ENCODE measurements at regions not wholly inside any gene's neighbourhood (a gene's known extent, or its start where the extent isn't known, plus 50 kb on each side); places are given as distances from the start of the nearest gene placed in this dataset.

DNA sequence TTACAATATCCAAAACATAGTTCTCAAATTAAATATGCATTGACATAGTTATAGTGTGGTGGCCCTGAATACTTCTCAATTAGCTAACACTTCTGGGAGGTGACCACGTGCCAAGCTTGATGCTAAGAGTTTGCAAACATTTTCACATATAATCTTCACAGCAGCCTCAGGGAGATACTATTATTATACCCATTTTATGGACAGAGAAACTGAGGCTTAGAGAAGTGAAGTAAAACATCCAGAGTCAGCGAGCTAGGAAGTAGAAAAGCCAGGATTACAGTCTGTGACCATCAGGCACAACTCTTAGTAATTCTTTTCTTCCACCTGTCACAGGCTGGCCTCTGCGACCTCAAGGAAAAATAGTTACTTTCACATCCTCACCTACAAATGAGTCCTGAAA lies 102.2 kb upstream of the IRX6 start:
- H3K36me3 ChIP-seq, result no peaks in the 10 kb centered on the region
- TF ChIP-seq EP300 (IDR thresholded peaks at IDR 0.05) (no peak), POLR2A (IDR thresholded peaks at IDR 0.05) (no peak)
- TF ChIP-seq, protein P1, sequence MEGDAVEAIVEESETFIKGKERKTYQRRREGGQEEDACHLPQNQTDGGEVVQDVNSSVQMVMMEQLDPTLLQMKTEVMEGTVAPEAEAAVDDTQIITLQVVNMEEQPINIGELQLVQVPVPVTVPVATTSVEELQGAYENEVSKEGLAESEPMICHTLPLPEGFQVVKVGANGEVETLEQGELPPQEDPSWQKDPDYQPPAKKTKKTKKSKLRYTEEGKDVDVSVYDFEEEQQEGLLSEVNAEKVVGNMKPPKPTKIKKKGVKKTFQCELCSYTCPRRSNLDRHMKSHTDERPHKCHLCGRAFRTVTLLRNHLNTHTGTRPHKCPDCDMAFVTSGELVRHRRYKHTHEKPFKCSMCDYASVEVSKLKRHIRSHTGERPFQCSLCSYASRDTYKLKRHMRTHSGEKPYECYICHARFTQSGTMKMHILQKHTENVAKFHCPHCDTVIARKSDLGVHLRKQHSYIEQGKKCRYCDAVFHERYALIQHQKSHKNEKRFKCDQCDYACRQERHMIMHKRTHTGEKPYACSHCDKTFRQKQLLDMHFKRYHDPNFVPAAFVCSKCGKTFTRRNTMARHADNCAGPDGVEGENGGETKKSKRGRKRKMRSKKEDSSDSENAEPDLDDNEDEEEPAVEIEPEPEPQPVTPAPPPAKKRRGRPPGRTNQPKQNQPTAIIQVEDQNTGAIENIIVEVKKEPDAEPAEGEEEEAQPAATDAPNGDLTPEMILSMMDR (IDR thresholded peaks at IDR 0.05), result no peak
- 77 to 85% methylated on average over 3 of the region's 3 CpGs for WGBS, 2 donors
- no peak overlapping the region for H3K4me3 ChIP-seq
- H3K27ac ChIP-seq, result no peak overlapping the region
- H3K27me3 ChIP-seq, result no peaks in the 10 kb centered on the region
- peaks cover 0 to 12% (median 0%) of the 10 kb centered on the region in 4 donors for H3K9me3 ChIP-seq
- no peaks in the 10 kb centered on the region for H3K4me1 ChIP-seq
- DNase-seq (ENCODE audit: low spot score in 2 of 2), result no peak

DNA sequence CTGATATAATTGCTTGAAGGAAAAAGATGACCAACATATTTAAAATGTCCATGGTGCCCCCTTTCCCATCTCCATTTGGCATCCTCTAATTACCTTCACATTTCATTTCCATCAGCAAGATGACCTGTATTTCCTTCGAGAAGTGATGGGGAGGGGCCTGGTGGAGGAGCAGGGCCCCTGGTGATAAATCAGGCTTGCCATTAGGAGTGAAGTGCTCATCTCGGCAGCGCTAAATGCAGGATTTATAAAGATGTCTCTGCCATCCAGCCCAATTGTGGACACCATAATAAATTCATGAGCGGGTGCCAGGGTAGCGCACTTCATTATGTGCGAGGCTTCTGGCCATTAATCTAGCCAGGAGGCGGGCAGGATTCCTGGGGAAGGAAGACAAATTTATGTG lies 101.5 kb upstream of the IRX6 start:
- 45 to 46% methylated on average over 7 of the region's 7 CpGs for WGBS, 2 donors
- TF ChIP-seq, protein P1 (IDR thresholded peaks at IDR 0.05), result no peak
- no peak for TF ChIP-seq POLR2A (IDR thresholded peaks at IDR 0.05)
- Histone ChIP-seq H3K36me3 (no peaks in the 10 kb centered on the region), H3K4me3 (no peak overlapping the region), H3K27ac (no peak overlapping the region), H3K27me3 (no peaks in the 10 kb centered on the region), H3K9me3 (peaks cover 0 to 13% (median 0%) of the 10 kb centered on the region in 4 donors), H3K4me1 (no peaks in the 10 kb centered on the region)
- no peak for DNase-seq (ENCODE audit: low spot score in 2 of 2)

DNA sequence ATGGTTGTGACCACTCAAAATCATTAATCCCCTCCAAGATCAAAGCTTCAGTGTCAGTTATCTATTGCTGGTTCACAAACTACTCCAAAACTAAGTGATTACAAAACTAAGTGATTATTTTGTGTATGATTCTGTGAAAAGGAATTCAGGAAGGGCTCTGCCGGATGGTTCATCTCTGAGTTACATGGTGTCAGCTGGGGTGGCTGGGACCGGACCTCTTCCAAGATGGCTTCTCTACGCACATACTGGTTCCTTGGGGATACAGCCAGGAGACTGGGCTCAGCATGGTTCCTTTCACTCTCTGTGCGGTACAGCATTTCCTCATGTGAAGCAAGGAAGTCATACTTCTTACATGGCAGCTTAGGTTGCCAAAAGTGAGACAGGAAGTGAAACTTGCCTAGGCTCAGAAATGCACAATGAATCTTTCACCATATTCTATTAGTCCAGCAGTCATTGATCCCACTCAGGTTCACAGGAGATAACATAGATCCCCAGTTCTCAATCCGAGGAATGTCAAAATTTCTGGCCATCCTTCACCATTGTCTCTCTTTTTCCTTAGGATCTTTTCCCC lies 97.9 kb upstream of the IRX6 start:
- TF ChIP-seq POLR2A (IDR thresholded peaks at IDR 0.05) (no peak), EP300 (IDR thresholded peaks at IDR 0.05) (no peak)
- TF ChIP-seq, protein P1 (IDR thresholded peaks at IDR 0.05), result no peak
- Histone ChIP-seq H3K27me3 (no peaks in the 10 kb centered on the region), H3K4me3 (no peak overlapping the region), H3K27ac (no peak overlapping the region), H3K9me3 (peaks cover 0 to 13% (median 0%) of the 10 kb centered on the region in 4 donors), H3K4me1 (no peaks in the 10 kb centered on the region), H3K36me3 (no peaks in the 10 kb centered on the region)
- 67 to 68% methylated on average over 5 of the region's 5 CpGs for WGBS, 2 donors
- no peak for DNase-seq (ENCODE audit: low spot score in 2 of 2)

DNA sequence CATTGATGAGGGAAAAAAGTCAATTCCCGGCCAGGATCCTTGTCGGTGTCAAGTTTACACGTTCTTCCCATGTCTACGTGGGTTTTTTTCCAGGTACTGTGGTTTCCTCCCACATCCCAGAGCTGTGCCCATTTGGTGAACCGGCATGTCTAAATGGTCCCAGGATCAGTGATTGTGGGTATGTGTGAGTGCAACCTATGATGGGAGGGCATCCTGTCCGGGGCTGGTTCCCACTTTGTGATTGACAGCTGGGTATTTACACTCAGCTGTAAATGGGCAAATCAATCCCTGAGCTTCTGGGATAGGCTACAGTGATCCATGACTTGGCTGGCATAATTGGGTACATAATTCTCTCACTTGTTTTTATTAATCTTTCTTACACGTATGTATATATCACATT lies 91.2 kb upstream of the IRX6 start:
- no peak overlapping the region for H3K27ac ChIP-seq
- 77 to 82% methylated on average over 7 of the region's 7 CpGs for WGBS, 2 donors
- TF ChIP-seq, protein P1 (IDR thresholded peaks at IDR 0.05), result no peak
- TF ChIP-seq POLR2A (IDR thresholded peaks at IDR 0.05) (no peak), EP300 (IDR thresholded peaks at IDR 0.05) (no peak)

DNA sequence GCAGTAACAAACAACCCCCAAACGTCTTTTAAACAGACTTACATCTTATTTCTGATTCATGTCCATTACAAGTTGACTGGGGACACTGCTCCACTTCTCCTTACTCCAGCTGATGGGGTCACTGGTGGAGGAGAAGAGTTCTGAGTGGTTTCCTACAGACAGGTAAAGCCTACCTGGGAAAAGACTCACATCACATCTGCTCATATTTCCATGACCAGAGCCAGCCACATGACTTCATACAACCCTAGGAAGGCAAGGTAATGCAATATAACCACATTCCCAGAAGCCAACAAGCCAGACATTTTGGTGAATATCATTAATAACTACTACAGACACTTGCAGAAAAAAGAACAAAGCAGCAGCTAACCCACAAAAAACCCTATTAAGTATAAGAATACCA lies 90.5 kb upstream of the IRX6 start:
- Histone ChIP-seq H3K27ac (no peak overlapping the region), H3K4me3 (no peak overlapping the region), H3K4me1 (no peaks in the 10 kb centered on the region), H3K36me3 (no peaks in the 10 kb centered on the region), H3K27me3 (peaks cover 0 to 5% of the 10 kb centered on the region in 2 donors), H3K9me3 (no peaks in the 10 kb centered on the region)
- 17 to 42% methylated on average over 1 of the region's 1 CpG for WGBS, 2 donors
- no peak for DNase-seq (ENCODE audit: low spot score in 2 of 2)
- TF ChIP-seq, protein P1 (IDR thresholded peaks at IDR 0.05), result no peak
- TF ChIP-seq EP300 (IDR thresholded peaks at IDR 0.05), result no peak
- TF ChIP-seq POLR2A (IDR thresholded peaks at IDR 0.05), result no peak

More for the DNA sequence above, 91.2 kb upstream of the IRX6 start:
- Histone ChIP-seq H3K4me1 (no peaks in the 10 kb centered on the region), H3K27me3 (peaks cover 0 to 5% of the 10 kb centered on the region in 2 donors), H3K9me3 (no peaks in the 10 kb centered on the region), H3K4me3 (no peak overlapping the region), H3K36me3 (no peaks in the 10 kb centered on the region)
- no peak for DNase-seq (ENCODE audit: low spot score in 2 of 2)

Measured in tibial nerve (tissue), 4 donors.